ENCODE measurements at regions not wholly inside any gene's neighbourhood (a gene's known extent, or its start where the extent isn't known, plus 50 kb on each side); places are given as distances from the start of the nearest gene placed in this dataset.

DNA sequence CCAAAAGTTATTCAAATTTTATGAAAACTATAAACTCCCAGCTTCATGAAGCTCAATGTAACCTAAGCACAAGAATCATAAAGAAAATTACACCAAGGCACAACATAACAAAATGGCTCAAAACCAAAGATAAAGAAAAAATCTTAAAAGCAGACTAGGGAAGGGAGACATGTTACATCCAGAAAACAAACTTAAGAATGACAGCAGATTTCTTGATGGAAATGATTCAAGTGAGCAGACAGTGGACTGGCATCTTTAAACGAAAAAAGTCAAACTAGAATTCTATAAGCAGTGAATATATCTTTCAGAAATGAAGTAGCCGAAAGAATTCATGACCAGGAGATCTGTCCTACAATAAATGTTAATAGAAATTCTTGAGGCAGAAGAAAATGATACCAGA, 75.6 kb downstream of the SHANK2 start:
- intact Hi-C loops (cut with micrococcal nuclease), result no loop called here
- peaks cover 2 to 8% of the 10 kb centered on the region in 2 donors for H3K9me3 Mint-ChIP-seq

DNA sequence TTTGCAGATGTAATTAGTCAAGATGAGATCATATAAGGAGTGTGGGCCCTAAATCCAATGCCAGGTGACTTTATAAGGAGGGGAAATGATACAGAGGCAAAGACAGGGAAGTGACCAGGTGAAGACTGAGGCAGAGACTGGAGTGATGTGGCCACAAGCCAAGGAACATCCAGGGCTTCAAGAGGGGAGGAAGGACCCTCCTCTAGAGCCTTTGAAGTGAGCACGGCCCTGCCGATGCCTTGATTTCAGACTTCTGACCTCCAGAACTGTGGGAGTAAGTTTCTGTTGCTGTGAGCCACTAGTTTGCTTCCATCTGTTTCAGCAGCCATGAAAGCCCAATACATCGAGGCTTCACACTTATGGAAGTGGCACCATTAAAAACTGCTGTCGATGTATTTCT, 78.7 kb downstream of the SHANK2 start:
- peaks cover 2% of the 10 kb centered on the region for H3K9me3 ChIP-seq (ENCODE audit: control insufficient read depth, insufficient read depth, low read length)
- Mint-ChIP-seq H3K27ac (no peak overlapping the region), H3K36me3 (peaks cover 8% of the 10 kb centered on the region), H3K4me1 (no peaks in the 10 kb centered on the region), H3K27me3 (ENCODE audit: low read depth in 2 of 2) (peaks cover 12 to 37% of the 10 kb centered on the region in 2 donors), H3K9me3 (peaks cover 2 to 8% of the 10 kb centered on the region in 2 donors), H3K4me3 (no peak overlapping the region)
- H3K27ac ChIP-seq (ENCODE audit: low read length), result no peak overlapping the region
- H3K4me1 ChIP-seq (ENCODE audit: control insufficient read depth, insufficient read depth, low read length), result no peaks in the 10 kb centered on the region
- WGBS (ENCODE audit: insufficient coverage), result 94% methylated on average over 4 of the region's 4 CpGs
- no peak for DNase-seq
- intact Hi-C loops (cut with micrococcal nuclease), result no loop called here
- no peaks in the 10 kb centered on the region for H3K27me3 ChIP-seq (ENCODE audit: control insufficient read depth, insufficient read depth, low read length)
- H3K4me3 ChIP-seq (ENCODE audit: low read length), result no peak overlapping the region
- ATAC-seq, result no peak
- no peaks in the 10 kb centered on the region for H3K36me3 ChIP-seq (ENCODE audit: control insufficient read depth, insufficient read depth, low read length)
- TF ChIP-seq, protein P1, sequence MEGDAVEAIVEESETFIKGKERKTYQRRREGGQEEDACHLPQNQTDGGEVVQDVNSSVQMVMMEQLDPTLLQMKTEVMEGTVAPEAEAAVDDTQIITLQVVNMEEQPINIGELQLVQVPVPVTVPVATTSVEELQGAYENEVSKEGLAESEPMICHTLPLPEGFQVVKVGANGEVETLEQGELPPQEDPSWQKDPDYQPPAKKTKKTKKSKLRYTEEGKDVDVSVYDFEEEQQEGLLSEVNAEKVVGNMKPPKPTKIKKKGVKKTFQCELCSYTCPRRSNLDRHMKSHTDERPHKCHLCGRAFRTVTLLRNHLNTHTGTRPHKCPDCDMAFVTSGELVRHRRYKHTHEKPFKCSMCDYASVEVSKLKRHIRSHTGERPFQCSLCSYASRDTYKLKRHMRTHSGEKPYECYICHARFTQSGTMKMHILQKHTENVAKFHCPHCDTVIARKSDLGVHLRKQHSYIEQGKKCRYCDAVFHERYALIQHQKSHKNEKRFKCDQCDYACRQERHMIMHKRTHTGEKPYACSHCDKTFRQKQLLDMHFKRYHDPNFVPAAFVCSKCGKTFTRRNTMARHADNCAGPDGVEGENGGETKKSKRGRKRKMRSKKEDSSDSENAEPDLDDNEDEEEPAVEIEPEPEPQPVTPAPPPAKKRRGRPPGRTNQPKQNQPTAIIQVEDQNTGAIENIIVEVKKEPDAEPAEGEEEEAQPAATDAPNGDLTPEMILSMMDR (IDR thresholded peaks at IDR 0.05), result no peak

More for the DNA sequence above, 75.6 kb downstream of the SHANK2 start:
- TF ChIP-seq, protein P1 (IDR thresholded peaks at IDR 0.05), result no peak
- Histone ChIP-seq H3K36me3 (ENCODE audit: control insufficient read depth, insufficient read depth, low read length) (no peaks in the 10 kb centered on the region), H3K27me3 (ENCODE audit: control insufficient read depth, insufficient read depth, low read length) (no peaks in the 10 kb centered on the region), H3K9me3 (ENCODE audit: control insufficient read depth, insufficient read depth, low read length) (peaks cover 2% of the 10 kb centered on the region), H3K27ac (ENCODE audit: low read length) (no peak overlapping the region), H3K4me3 (ENCODE audit: low read length) (no peak overlapping the region), H3K4me1 (ENCODE audit: control insufficient read depth, insufficient read depth, low read length) (no peaks in the 10 kb centered on the region)
- DNase-seq (no peak), ATAC-seq (no peak)
- Mint-ChIP-seq H3K27me3 (ENCODE audit: low read depth in 2 of 2) (peaks cover 12 to 48% of the 10 kb centered on the region in 2 donors), H3K4me1 (no peaks in the 10 kb centered on the region), H3K4me3 (no peak overlapping the region), H3K36me3 (peaks cover 8% of the 10 kb centered on the region), H3K27ac (no peak overlapping the region)
- 76% methylated on average over 2 of the region's 2 CpGs for WGBS (ENCODE audit: insufficient coverage)

DNA sequence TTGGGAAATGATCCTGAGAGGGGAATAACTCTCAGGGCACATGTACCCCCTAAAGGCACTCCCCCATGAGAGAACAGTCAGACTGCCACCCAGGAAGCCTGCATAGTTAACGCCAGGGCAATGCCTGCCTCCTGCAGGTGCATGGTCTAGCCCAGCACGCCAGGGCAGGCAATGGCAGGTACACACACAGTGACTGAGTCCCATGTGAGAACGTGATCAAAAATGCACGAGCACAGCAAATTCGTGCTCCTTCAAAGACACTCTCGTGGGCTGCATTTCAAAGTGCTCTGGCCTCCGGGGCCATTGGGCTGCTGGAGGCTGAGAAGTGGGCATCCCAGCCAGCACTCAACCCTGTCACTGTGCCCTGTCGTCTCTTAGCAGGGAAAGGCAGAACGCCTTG, 79.7 kb downstream of the SHANK2 start:
- TF ChIP-seq, protein P1 (IDR thresholded peaks at IDR 0.05), result no peak
- Mint-ChIP-seq H3K9me3 (peaks cover 2 to 8% of the 10 kb centered on the region in 2 donors), H3K4me3 (no peak overlapping the region), H3K27me3 (ENCODE audit: low read depth in 2 of 2) (peaks cover 12 to 29% of the 10 kb centered on the region in 2 donors), H3K4me1 (no peaks in the 10 kb centered on the region), H3K27ac (no peak overlapping the region), H3K36me3 (peaks cover 8% of the 10 kb centered on the region)
- no peaks in the 10 kb centered on the region for H3K36me3 ChIP-seq (ENCODE audit: control insufficient read depth, insufficient read depth, low read length)
- no peaks in the 10 kb centered on the region for H3K27me3 ChIP-seq (ENCODE audit: control insufficient read depth, insufficient read depth, low read length)
- intact Hi-C loops (cut with micrococcal nuclease), result no loop called here
- H3K9me3 ChIP-seq (ENCODE audit: control insufficient read depth, insufficient read depth, low read length), result peaks cover 2% of the 10 kb centered on the region
- ATAC-seq, result no peak
- no peak for DNase-seq
- no peaks in the 10 kb centered on the region for H3K4me1 ChIP-seq (ENCODE audit: control insufficient read depth, insufficient read depth, low read length)
- no peak overlapping the region for H3K27ac ChIP-seq (ENCODE audit: low read length)
- 88% methylated on average over 8 of the region's 9 CpGs for WGBS (ENCODE audit: insufficient coverage)
- no peak overlapping the region for H3K4me3 ChIP-seq (ENCODE audit: low read length)

DNA sequence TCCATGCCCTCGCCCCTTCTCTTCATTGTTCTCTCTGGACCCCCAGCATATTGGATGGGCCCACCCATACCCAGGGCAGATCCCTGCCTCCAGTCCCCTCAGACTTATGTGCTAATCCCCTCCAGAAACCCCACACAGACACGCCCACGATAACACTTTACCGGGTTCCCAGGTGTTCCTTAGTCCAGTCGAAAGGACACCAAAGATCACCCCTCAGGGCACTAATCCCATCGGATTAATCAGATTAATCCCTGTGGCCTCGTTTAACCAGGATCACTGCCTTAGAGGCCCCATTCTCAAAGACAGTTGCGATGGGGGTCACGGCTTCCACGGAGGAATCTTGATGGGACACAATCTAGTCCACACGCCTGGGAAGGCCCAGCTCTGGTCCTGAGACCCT, 80.8 kb downstream of the SHANK2 start:
- Mint-ChIP-seq H3K36me3 (peaks cover 5% of the 10 kb centered on the region), H3K4me3 (no peak overlapping the region), H3K27me3 (ENCODE audit: low read depth in 2 of 2) (peaks cover 9 to 18% of the 10 kb centered on the region in 2 donors), H3K27ac (no peak overlapping the region), H3K9me3 (peaks cover 2 to 6% of the 10 kb centered on the region in 2 donors), H3K4me1 (no peaks in the 10 kb centered on the region)
- DNase-seq (no peak), ATAC-seq (no peak)
- H3K4me1 ChIP-seq (ENCODE audit: control insufficient read depth, insufficient read depth, low read length), result no peaks in the 10 kb centered on the region
- TF ChIP-seq, protein P1 (IDR thresholded peaks at IDR 0.05), result no peak
- H3K27ac ChIP-seq (ENCODE audit: low read length), result no peak overlapping the region
- no peaks in the 10 kb centered on the region for H3K36me3 ChIP-seq (ENCODE audit: control insufficient read depth, insufficient read depth, low read length)
- H3K4me3 ChIP-seq (ENCODE audit: low read length), result no peak overlapping the region
- peaks cover 2% of the 10 kb centered on the region for H3K9me3 ChIP-seq (ENCODE audit: control insufficient read depth, insufficient read depth, low read length)
- WGBS (ENCODE audit: insufficient coverage), result 89% methylated on average over 11 of the region's 11 CpGs
- no peaks in the 10 kb centered on the region for H3K27me3 ChIP-seq (ENCODE audit: control insufficient read depth, insufficient read depth, low read length)
- intact Hi-C loops (cut with micrococcal nuclease), result no loop called here

Measured in natural killer cell (primary cell).